ENCODE measurements at regions not wholly inside any gene's neighbourhood (a gene's known extent, or its start where the extent isn't known, plus 50 kb on each side); places are given as distances from the start of the nearest gene placed in this dataset.

DNA sequence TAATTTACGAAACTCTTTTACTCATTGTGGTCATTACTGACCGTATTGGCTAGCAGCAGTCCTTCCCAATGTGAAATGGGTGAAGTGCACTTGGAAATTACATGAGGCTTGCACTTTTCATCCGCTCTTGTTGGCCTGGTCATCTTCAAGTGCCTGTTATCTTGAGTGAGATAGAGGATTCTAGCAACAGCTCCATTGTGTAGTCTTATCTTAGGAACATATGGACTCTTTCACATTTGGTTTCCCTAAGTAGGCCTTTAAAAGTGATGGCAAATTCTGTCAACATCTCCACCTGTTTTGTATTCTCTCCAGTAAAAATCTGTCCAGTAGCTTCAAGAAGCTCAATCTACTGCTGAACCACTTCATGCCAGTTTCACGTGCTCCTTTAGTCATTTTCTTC lies 114.8 kb upstream of the MARCKS start:
- no peak for DNase-seq (ENCODE audit: low read depth, low spot score)
- intact Hi-C loops (cut with micrococcal nuclease; ENCODE audit: unreplicated experiment) (no loop called here), in situ Hi-C loops (cut with HindIII; ENCODE audit: low pct_unique_long_range_greater_than_20kb, low sequenced_read_pairs) (no loop called here)
- ChIA-PET POLR2A (no interaction called here), CTCF (no interaction called here)
- Histone ChIP-seq H3K9me3 (ENCODE audit: control insufficient read depth, insufficient read depth, low read depth, low read length) (no peaks in the 10 kb centered on the region), H3K4me1 (ENCODE audit: control insufficient read depth, insufficient read depth, low read length) (no peaks in the 10 kb centered on the region), H3K27me3 (ENCODE audit: control insufficient read depth, insufficient read depth, low read length) (no peaks in the 10 kb centered on the region), H3K36me3 (ENCODE audit: control insufficient read depth, insufficient read depth, low read length) (no peaks in the 10 kb centered on the region), H3K4me3 (ENCODE audit: low read depth in 2 of 2, low read length in 2 of 2) (no peak overlapping the region), H3K27ac (ENCODE audit: low read length) (no peak overlapping the region)
- ATAC-seq = no peak
- no TSS peak for BruUV-seq (replicated peaks)
- TF ChIP-seq SIN3A (IDR thresholded peaks at IDR 0.05; ENCODE audit: borderline replicate concordance, insufficient read depth, low read depth, low read length) (no peak), POLR2AphosphoS5 (IDR thresholded peaks at IDR 0.05; ENCODE audit: low read depth, low read length) (no peak), TCF7L2 (IDR thresholded peaks at IDR 0.05; ENCODE audit: low read depth, low read length) (no peak)
- TF ChIP-seq, protein P1, sequence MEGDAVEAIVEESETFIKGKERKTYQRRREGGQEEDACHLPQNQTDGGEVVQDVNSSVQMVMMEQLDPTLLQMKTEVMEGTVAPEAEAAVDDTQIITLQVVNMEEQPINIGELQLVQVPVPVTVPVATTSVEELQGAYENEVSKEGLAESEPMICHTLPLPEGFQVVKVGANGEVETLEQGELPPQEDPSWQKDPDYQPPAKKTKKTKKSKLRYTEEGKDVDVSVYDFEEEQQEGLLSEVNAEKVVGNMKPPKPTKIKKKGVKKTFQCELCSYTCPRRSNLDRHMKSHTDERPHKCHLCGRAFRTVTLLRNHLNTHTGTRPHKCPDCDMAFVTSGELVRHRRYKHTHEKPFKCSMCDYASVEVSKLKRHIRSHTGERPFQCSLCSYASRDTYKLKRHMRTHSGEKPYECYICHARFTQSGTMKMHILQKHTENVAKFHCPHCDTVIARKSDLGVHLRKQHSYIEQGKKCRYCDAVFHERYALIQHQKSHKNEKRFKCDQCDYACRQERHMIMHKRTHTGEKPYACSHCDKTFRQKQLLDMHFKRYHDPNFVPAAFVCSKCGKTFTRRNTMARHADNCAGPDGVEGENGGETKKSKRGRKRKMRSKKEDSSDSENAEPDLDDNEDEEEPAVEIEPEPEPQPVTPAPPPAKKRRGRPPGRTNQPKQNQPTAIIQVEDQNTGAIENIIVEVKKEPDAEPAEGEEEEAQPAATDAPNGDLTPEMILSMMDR (IDR thresholded peaks at IDR 0.05) = no peak
- TF ChIP-seq, protein P2, sequence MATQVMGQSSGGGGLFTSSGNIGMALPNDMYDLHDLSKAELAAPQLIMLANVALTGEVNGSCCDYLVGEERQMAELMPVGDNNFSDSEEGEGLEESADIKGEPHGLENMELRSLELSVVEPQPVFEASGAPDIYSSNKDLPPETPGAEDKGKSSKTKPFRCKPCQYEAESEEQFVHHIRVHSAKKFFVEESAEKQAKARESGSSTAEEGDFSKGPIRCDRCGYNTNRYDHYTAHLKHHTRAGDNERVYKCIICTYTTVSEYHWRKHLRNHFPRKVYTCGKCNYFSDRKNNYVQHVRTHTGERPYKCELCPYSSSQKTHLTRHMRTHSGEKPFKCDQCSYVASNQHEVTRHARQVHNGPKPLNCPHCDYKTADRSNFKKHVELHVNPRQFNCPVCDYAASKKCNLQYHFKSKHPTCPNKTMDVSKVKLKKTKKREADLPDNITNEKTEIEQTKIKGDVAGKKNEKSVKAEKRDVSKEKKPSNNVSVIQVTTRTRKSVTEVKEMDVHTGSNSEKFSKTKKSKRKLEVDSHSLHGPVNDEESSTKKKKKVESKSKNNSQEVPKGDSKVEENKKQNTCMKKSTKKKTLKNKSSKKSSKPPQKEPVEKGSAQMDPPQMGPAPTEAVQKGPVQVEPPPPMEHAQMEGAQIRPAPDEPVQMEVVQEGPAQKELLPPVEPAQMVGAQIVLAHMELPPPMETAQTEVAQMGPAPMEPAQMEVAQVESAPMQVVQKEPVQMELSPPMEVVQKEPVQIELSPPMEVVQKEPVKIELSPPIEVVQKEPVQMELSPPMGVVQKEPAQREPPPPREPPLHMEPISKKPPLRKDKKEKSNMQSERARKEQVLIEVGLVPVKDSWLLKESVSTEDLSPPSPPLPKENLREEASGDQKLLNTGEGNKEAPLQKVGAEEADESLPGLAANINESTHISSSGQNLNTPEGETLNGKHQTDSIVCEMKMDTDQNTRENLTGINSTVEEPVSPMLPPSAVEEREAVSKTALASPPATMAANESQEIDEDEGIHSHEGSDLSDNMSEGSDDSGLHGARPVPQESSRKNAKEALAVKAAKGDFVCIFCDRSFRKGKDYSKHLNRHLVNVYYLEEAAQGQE (IDR thresholded peaks at IDR 0.05; ENCODE audit: insufficient read depth in 1 of 2, low read depth in 2 of 2, low read length in 1 of 2) = no peak

DNA sequence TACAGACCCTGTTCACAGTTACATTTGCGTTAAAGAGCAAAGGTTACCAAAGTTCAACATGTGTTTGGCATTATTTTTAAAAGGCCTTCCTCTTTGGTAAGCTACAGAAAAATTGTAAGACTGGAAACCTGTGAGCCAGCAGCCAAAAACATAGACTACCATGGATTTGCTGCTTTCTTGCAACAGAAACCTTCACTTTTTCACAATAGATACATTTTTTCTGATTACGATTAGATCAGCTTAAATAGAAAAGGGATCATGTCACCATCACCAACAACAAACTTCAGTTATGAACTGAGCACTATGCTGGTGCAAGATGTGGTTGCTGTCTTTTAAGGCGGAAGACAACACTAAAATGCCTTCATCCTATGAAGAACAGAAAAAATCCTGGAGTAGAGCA lies 112.3 kb upstream of the MARCKS start:
- H3K4me1 ChIP-seq (ENCODE audit: control insufficient read depth, insufficient read depth, low read length) = no peaks in the 10 kb centered on the region
- CTCF ChIA-PET = no interaction called here

More for the DNA sequence above, 112.3 kb upstream of the MARCKS start:
- intact Hi-C loops (cut with micrococcal nuclease; ENCODE audit: unreplicated experiment) (no loop called here), in situ Hi-C loops (cut with HindIII; ENCODE audit: low pct_unique_long_range_greater_than_20kb, low sequenced_read_pairs) (no loop called here)
- H3K4me3 ChIP-seq (ENCODE audit: low read depth in 2 of 2, low read length in 2 of 2) = no peak overlapping the region
- H3K36me3 ChIP-seq (ENCODE audit: control insufficient read depth, insufficient read depth, low read length) = no peaks in the 10 kb centered on the region
- TF ChIP-seq TCF7L2 (IDR thresholded peaks at IDR 0.05; ENCODE audit: low read depth, low read length) (no peak), POLR2AphosphoS5 (IDR thresholded peaks at IDR 0.05; ENCODE audit: low read depth, low read length) (no peak), SIN3A (IDR thresholded peaks at IDR 0.05; ENCODE audit: borderline replicate concordance, insufficient read depth, low read depth, low read length) (no peak)
- TF ChIP-seq, protein P1 (IDR thresholded peaks at IDR 0.05) = no peak
- TF ChIP-seq, protein P2 (IDR thresholded peaks at IDR 0.05; ENCODE audit: insufficient read depth in 1 of 2, low read depth in 2 of 2, low read length in 1 of 2) = no peak
- no peaks in the 10 kb centered on the region for H3K27me3 ChIP-seq (ENCODE audit: control insufficient read depth, insufficient read depth, low read length)
- no TSS peak for BruUV-seq (replicated peaks)
- POLR2A ChIA-PET = no interaction called here
- no peaks in the 10 kb centered on the region for H3K9me3 ChIP-seq (ENCODE audit: control insufficient read depth, insufficient read depth, low read depth, low read length)
- ATAC-seq (no peak), DNase-seq (ENCODE audit: low read depth, low spot score) (no peak)
- no peak overlapping the region for H3K27ac ChIP-seq (ENCODE audit: low read length)
